Bronchial epithelial cell (primary cell): ENCODE measurements at regions not wholly inside any gene's neighbourhood (a gene's known extent, or its start where the extent isn't known, plus 50 kb on each side); places are given as distances from the start of the nearest gene placed in this dataset.

Experiments used
- DNase-seq: peaks from one replicate; pipeline ENCODE4 v3.0.0-alpha.2; 2010; ENCODE audit warnings: low read depth
- FAIRE-seq: peaks from 2 replicates; lab custom pipeline; 2011; peaks lifted over from hg19 to GRCh38; lab: Jason Lieb, UNC
- H3K27me3 ChIP-seq: 2 replicates; pipeline ENCODE4 v1.5.1; 2011; ENCODE audit warnings: low read length; ENCODE audit not compliant: control insufficient read depth, insufficient read depth
- H3K36me3 ChIP-seq: 2 replicates; pipeline ENCODE4 v1.5.1; 2011; ENCODE audit warnings: low read length; ENCODE audit not compliant: control insufficient read depth, insufficient read depth
- H3K4me3 ChIP-seq: 2 replicates; pipeline ENCODE4 v1.5.1; 2011; ENCODE audit warnings: mild to moderate bottlenecking, low read depth, low read length, control low read depth
- TF ChIP-seq, protein P1 (sequence below): IDR thresholded peaks from 2 replicates; pipeline ENCODE4 v1.5.1; 2011; ENCODE audit warnings: mild to moderate bottlenecking, moderate library complexity, low read length, control low read depth, inconsistent platforms; ENCODE audit not compliant: insufficient read depth, severe bottlenecking

DNA sequence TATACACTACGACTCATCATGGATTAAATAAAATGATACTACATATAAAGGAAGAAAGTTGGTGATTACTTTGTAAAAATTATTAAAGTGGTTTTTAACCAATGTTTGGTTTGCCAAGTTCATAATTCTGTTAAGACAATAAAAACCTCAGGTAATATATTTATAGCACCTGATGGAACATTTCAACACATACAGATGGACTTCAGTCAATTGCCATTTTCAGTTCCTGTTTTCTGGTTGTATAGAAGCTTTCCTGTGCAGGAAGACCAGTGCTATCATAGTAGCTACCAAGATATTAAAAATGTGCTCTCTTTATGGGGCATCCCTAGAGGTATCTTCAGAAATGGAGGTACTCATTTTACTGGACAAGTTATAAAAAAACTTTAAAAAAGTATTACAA, 1686.4 kb downstream of the GRIK2 start:
- TF ChIP-seq, protein P1, sequence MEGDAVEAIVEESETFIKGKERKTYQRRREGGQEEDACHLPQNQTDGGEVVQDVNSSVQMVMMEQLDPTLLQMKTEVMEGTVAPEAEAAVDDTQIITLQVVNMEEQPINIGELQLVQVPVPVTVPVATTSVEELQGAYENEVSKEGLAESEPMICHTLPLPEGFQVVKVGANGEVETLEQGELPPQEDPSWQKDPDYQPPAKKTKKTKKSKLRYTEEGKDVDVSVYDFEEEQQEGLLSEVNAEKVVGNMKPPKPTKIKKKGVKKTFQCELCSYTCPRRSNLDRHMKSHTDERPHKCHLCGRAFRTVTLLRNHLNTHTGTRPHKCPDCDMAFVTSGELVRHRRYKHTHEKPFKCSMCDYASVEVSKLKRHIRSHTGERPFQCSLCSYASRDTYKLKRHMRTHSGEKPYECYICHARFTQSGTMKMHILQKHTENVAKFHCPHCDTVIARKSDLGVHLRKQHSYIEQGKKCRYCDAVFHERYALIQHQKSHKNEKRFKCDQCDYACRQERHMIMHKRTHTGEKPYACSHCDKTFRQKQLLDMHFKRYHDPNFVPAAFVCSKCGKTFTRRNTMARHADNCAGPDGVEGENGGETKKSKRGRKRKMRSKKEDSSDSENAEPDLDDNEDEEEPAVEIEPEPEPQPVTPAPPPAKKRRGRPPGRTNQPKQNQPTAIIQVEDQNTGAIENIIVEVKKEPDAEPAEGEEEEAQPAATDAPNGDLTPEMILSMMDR: no peak

DNA sequence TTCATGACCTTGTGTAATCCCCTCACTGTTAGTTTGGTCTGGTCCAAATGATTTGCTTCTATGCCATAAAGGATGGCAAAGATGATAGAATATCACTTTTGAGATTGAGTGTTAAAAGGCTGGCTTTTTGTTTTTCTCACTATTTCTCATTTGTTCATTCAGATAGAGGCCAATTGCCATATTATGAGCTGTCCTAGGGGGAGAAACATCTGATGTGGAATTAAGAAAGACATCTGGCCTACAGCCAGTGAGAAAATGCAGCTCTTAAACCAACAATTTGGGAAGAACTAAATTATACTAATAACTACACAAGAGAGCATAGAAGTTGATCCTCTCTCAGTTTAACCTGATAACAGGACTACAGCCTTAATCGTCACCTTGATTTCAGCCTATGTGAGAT, 1668.6 kb downstream of the GRIK2 start:
- H3K4me3 ChIP-seq: no peak overlapping the region

More for the DNA sequence above, 1686.4 kb downstream of the GRIK2 start:
- H3K4me3 ChIP-seq: no peak overlapping the region
- H3K36me3 ChIP-seq: no peaks in the 10 kb centered on the region
- H3K27me3 ChIP-seq: no peaks in the 10 kb centered on the region
- FAIRE-seq (no peak), DNase-seq (no peak)

DNA sequence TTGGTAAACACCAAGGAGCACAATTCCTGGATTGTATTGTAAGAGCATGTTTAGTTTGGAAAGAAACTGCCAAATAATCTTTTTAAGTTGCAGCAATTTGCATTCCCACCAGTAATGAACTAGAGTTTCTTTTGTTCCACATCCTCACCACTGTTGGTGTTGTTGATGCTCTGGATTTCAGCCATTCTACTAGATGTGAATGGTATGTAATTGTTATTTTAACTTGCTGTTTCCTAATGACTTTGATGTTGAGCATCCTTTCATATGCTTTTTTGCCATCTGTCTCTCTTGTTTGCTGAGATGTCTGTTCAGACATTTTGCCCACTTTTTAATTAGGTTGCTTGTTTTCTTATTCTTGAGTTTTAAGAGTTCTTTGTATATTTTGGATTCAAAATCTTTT, 1654.1 kb downstream of the GRIK2 start:
- Histone ChIP-seq H3K36me3 (no peaks in the 10 kb centered on the region), H3K4me3 (no peak overlapping the region), H3K27me3 (no peaks in the 10 kb centered on the region)
- no peak for DNase-seq
- FAIRE-seq: no peak
- TF ChIP-seq, protein P1: no peak

More for the DNA sequence above, 1668.6 kb downstream of the GRIK2 start:
- Histone ChIP-seq H3K36me3 (no peaks in the 10 kb centered on the region), H3K27me3 (no peaks in the 10 kb centered on the region)
- no peak for DNase-seq
- FAIRE-seq: no peak
- TF ChIP-seq, protein P1: no peak

DNA sequence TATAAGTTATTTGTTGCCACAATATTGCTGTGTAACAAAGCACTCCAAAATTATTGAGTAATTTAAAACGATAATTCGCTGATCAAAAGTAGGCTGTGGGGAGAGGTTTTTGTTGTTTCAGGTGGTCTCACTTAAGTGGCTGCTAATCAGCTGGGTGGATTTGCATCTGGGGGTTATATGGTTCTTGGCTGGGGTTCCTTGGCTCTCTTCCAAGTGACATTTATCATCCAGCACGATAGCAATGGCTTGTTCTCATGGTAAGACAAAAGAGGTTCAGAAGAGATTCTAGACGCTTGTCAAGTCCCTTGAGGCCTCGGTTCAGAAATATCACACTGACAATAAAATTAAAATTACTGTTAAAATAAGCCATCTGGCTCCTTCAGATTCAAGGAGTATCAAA, 1648.8 kb downstream of the GRIK2 start:
- no peaks in the 10 kb centered on the region for H3K36me3 ChIP-seq
- H3K4me3 ChIP-seq: no peak overlapping the region
- no peak for FAIRE-seq
- DNase-seq: no peak
- TF ChIP-seq, protein P1: no peak
- no peaks in the 10 kb centered on the region for H3K27me3 ChIP-seq

DNA sequence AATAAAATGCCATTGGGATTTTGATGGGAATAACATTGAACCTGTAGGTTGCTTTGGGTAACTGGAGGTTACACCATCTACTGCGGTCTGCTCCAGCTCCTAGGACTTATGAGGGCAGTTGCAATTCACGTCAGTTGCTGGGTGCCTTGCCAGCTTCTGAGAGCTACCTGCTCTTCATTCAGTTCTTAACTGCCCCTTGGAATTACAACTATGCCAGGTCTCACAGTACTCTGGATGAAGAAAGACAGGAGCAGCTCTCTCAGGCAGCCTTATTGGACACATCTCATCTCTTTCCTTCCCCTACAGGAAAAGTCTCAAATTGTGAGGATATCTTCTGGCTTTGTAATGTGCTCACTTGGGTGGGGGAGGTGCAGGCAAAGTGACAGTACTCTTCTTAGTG, 1643.3 kb downstream of the GRIK2 start:
- no peaks in the 10 kb centered on the region for H3K36me3 ChIP-seq
- TF ChIP-seq, protein P1: no peak
- H3K27me3 ChIP-seq: no peaks in the 10 kb centered on the region
- no peak for FAIRE-seq
- no peak overlapping the region for H3K4me3 ChIP-seq
- DNase-seq: no peak

DNA sequence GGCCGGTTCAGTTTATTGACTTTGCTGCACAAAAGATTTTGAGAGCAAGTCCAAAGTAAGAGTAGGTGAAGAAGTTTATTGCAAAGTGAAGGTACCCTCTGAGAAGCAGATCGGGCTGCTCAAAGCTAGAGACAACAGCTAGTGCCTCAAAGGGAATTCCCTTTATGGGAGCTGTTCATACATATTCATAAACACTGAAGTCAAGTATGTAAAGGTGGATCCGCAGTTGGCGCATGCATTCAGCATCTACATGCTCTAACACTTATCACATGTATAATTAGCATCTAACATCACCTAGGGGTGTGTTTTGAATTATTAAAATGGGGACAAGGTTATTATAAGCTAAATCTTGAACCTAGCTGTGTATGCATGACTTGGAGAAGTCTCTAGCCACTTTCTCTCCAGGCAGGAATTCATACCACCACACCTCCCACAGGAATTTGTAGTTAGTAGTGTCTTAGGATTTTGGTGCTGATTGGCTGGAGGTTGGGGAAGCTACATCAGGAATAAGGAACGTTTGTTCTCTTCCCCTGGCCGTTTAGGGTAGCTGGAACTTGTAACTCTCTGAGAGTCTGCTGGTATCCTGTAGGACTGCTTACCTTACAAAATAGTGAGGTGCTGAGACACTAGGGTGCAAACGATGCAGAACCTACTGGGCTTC, 1633.9 kb downstream of the GRIK2 start:
- Histone ChIP-seq H3K27me3 (no peaks in the 10 kb centered on the region), H3K4me3 (no peak overlapping the region), H3K36me3 (no peaks in the 10 kb centered on the region)
- DNase-seq (no peak), FAIRE-seq (no peak)
- TF ChIP-seq, protein P1: no peak
